A673 (cell line): ENCODE measurements at regions not wholly inside any gene's neighbourhood (a gene's known extent, or its start where the extent isn't known, plus 50 kb on each side); places are given as distances from the start of the nearest gene placed in this dataset.

Experiments
- BruUV-seq: library from RNA; stranded (reverse); fragments of 400-500 nt; replicated peaks from 2 replicates; lab custom pipeline; 2021; lab: Mats Ljungman, UMichigan
- CTCF ChIA-PET: fragments of 300-600 bp; sonication (Branson Sonifier 250); formaldehyde crosslinking; loops from one replicate; lab custom pipeline; 2022; ENCODE audit warnings: antibody characterized with exemption; lab: Charles Lee
- POLR2A ChIA-PET: fragments of 300-600 bp; sonication (Branson Sonifier 250); formaldehyde crosslinking; loops from one replicate; lab custom pipeline; 2022; ENCODE audit warnings: antibody characterized with exemption; ENCODE audit not compliant: low non-redundant PET; lab: Charles Lee
- DNase-seq: peaks from one replicate; pipeline ENCODE4 v3.0.0-alpha.2; 2015; ENCODE audit warnings: low spot score
- H3K27ac ChIP-seq: fragments of 200-600 bp; sonication (generic); 2 replicates; pipeline ENCODE4 v1.5.1; 2016; ENCODE audit warnings: mixed run types, low read depth, mild to moderate bottlenecking, mixed read lengths, antibody characterized with exemption, low read length; ENCODE audit not compliant: poor library complexity, severe bottlenecking
- H3K27me3 ChIP-seq: fragments of 200-600 bp; sonication (generic); replicated peaks from 2 replicates; pipeline ENCODE4 v1.6.1; 2017; ENCODE audit warnings: mixed run types, low read depth, mild to moderate bottlenecking, mixed read lengths, antibody characterized with exemption, low read length; ENCODE audit not compliant: insufficient read depth, poor library complexity
- H3K36me3 ChIP-seq: fragments of 200-600 bp; sonication (generic); 2 replicates; pipeline ENCODE4 v1.6.1; 2016; ENCODE audit warnings: mixed run types, mild to moderate bottlenecking, mixed read lengths, antibody characterized with exemption, low read length; ENCODE audit not compliant: insufficient read depth, poor library complexity, severe bottlenecking
- H3K4me1 ChIP-seq: fragments of 200-600 bp; sonication (generic); 2 replicates; pipeline ENCODE4 v1.6.1; 2017; ENCODE audit warnings: mixed run types, mild to moderate bottlenecking, mixed read lengths, antibody characterized with exemption, low read length; ENCODE audit not compliant: insufficient read depth, poor library complexity, severe bottlenecking
- H3K4me3 ChIP-seq: fragments of 200-600 bp; sonication (generic); 2 replicates; pipeline ENCODE4 v1.5.1; 2016; ENCODE audit warnings: low read depth, mixed run types, mild to moderate bottlenecking, mixed read lengths, low read length; ENCODE audit not compliant: poor library complexity, severe bottlenecking
- H3K9me3 ChIP-seq: fragments of 200-600 bp; sonication (generic); 2 replicates; pipeline ENCODE4 v1.6.1; 2016; ENCODE audit warnings: mixed run types, low read depth, mild to moderate bottlenecking, mixed read lengths, antibody characterized with exemption, low read length; ENCODE audit not compliant: poor library complexity, severe bottlenecking
- EZH2 ChIP-seq: fragments of 200-600 bp; sonication (generic); IDR thresholded peaks from 2 replicates; pipeline ENCODE4 v1.6.1; 2017; ENCODE audit warnings: borderline replicate concordance, low read depth, mild to moderate bottlenecking, mixed read lengths, antibody characterized with exemption, low read length; ENCODE audit not compliant: poor library complexity, severe bottlenecking
- intact Hi-C: fragments of 100-400 bp; cut with micrococcal nuclease; formaldehyde crosslinking; loops from one replicate; pipeline ENCODE4 v1.10.0; 2022; ENCODE audit not compliant: unreplicated experiment
- TF ChIP-seq, protein P1 (sequence below): fragments of 300-800, 200-600 bp; sonication (generic); conservative IDR thresholded peaks from 2 replicates; pipeline ENCODE4 v1.5.1; 2017; ENCODE audit warnings: low read depth, mild to moderate bottlenecking, antibody characterized with exemption, low read length, moderate library complexity, mixed read lengths

GRCh38 chr6:153816366-153816765, 222.7 kb upstream of the OPRM1 start:
- DNase-seq: no peak
- BruUV-seq: no TSS peak
- no peak overlapping the region for H3K27ac ChIP-seq
- ChIA-PET CTCF (no interaction called here), POLR2A (no interaction called here)
- H3K27me3 ChIP-seq: no peaks in the 10 kb centered on the region
- intact Hi-C loops: no loop called here
- no peak overlapping the region for H3K4me3 ChIP-seq
- no peaks in the 10 kb centered on the region for H3K4me1 ChIP-seq
- TF ChIP-seq, protein P1, sequence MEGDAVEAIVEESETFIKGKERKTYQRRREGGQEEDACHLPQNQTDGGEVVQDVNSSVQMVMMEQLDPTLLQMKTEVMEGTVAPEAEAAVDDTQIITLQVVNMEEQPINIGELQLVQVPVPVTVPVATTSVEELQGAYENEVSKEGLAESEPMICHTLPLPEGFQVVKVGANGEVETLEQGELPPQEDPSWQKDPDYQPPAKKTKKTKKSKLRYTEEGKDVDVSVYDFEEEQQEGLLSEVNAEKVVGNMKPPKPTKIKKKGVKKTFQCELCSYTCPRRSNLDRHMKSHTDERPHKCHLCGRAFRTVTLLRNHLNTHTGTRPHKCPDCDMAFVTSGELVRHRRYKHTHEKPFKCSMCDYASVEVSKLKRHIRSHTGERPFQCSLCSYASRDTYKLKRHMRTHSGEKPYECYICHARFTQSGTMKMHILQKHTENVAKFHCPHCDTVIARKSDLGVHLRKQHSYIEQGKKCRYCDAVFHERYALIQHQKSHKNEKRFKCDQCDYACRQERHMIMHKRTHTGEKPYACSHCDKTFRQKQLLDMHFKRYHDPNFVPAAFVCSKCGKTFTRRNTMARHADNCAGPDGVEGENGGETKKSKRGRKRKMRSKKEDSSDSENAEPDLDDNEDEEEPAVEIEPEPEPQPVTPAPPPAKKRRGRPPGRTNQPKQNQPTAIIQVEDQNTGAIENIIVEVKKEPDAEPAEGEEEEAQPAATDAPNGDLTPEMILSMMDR: no peak
- TF ChIP-seq EZH2: no peak
- H3K9me3 ChIP-seq: no peaks in the 10 kb centered on the region
- H3K36me3 ChIP-seq: no peaks in the 10 kb centered on the region

DNA sequence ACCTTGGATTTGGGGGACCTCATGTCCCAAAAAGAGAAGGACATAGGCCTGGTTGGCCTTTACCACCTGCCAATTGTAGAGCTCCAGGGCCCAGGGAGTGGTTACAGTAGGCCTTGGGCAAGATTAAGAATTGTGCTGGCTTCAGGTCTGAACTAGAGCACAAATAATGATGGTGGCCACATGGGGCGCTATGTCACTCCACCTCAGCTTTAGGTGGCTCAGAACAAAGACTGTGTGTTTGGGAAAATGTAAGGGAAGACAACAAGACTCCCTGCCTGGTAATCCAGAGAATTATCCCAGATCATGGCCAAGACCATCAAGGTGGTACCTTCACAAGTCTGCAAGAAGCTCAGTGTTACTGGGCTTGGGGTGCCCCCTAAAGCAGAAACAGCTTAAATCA, 224.9 kb upstream of the OPRM1 start:
- TF ChIP-seq, protein P1: peak; percentile 43
- TF ChIP-seq EZH2: no peak
- Histone ChIP-seq H3K9me3 (no peaks in the 10 kb centered on the region), H3K27ac (no peak overlapping the region), H3K36me3 (no peaks in the 10 kb centered on the region), H3K4me1 (no peaks in the 10 kb centered on the region), H3K27me3 (no peaks in the 10 kb centered on the region), H3K4me3 (no peak overlapping the region)
- CTCF ChIA-PET: no interaction called here
- no TSS peak for BruUV-seq
- intact Hi-C loops: no loop called here
- peak; percentile 16 for DNase-seq
- POLR2A ChIA-PET: no interaction called here

- DNase-seq: no peak
- intact Hi-C loops: no loop called here
- ChIA-PET CTCF (interaction anchor here (0.6 kb wide), 1 partner anchor 831 kb away, joined by 11 read pairs; no protein-coding TSS in a partner anchor), POLR2A (no interaction called here)
- no peak for TF ChIP-seq EZH2
- TF ChIP-seq, protein P1: no peak
- no peaks in the 10 kb centered on the region for H3K27me3 ChIP-seq
- H3K4me1 ChIP-seq: no peaks in the 10 kb centered on the region
- BruUV-seq: no TSS peak
- no peaks in the 10 kb centered on the region for H3K9me3 ChIP-seq
- no peak overlapping the region for H3K27ac ChIP-seq
- H3K36me3 ChIP-seq: no peaks in the 10 kb centered on the region
- no peak overlapping the region for H3K4me3 ChIP-seq
These were observed 234.2 kb upstream of the OPRM1 start for GRCh38 chr6:153804755-153805330.
